ENCODE measurements at regions not wholly inside any gene's neighbourhood (a gene's known extent, or its start where the extent isn't known, plus 50 kb on each side); places are given as distances from the start of the nearest gene placed in this dataset.

- Histone ChIP-seq H4K20me1 (replicated peaks; ENCODE audit: control insufficient read depth, extremely low read depth, insufficient read depth, low read length) (no peaks in the 10 kb centered on the region), H3K9ac (replicated peaks; ENCODE audit: extremely low read depth, insufficient read depth, low read length) (no peak overlapping the region), H3K27ac (ENCODE audit: insufficient read depth, low read depth, low read length) (no peak overlapping the region), H2AFZ (ENCODE audit: low read depth, low read length) (no peak overlapping the region), H3K4me1 (ENCODE audit: control insufficient read depth, extremely low read depth, insufficient read depth, low read length) (no peaks in the 10 kb centered on the region), H3K36me3 (ENCODE audit: control insufficient read depth in 2 of 2, extremely low read depth in 1 of 2, insufficient read depth in 2 of 2, low read length in 2 of 2) (no peaks in the 10 kb centered on the region), H3K4me3 (replicated peaks in 1 of 3; ENCODE audit: insufficient read depth in 1 of 3, low read depth in 1 of 3, low read length in 3 of 3) (no peak overlapping the region), H3K27me3 (ENCODE audit: control insufficient read depth in 2 of 2, insufficient read depth in 2 of 2, low read length in 2 of 2) (peaks cover 5 to 9% of the 10 kb centered on the region in 2 experiments), H3K4me2 (ENCODE audit: insufficient read depth, low read length) (no peak overlapping the region), H3K9me1 (replicated peaks; ENCODE audit: control insufficient read depth, extremely low read depth, insufficient read depth, low read length) (no peaks in the 10 kb centered on the region), H3K79me2 (ENCODE audit: control insufficient read depth, insufficient read depth, low read length) (no peaks in the 10 kb centered on the region), H3K9me3 (replicated peaks; ENCODE audit: control insufficient read depth, insufficient read depth, low read length) (no peaks in the 10 kb centered on the region)
- CTCF ChIA-PET: interaction anchor here (1.2 kb wide), 1 partner anchor 361 kb away, joined by 3 read pairs; no protein-coding TSS in a partner anchor
- dilution Hi-C loops (cut with MboI; ENCODE audit: extremely low pct_ligation_motif_present, low sequenced_read_pairs): no loop called here
- POLR2A ChIA-PET: no interaction called here
- no TSS peak for BruUV-seq (replicated peaks)
- TF ChIP-seq GATA2 (IDR thresholded peaks at IDR 0.05; ENCODE audit: insufficient read depth, insufficient read length, low read depth, low read length) (no peak), CTCF (IDR thresholded peaks at IDR 0.05; ENCODE audit: extremely low read depth in 1 of 2, insufficient read depth in 1 of 2, low read depth in 1 of 2, low read length in 2 of 2) (no peak), MAX (IDR thresholded peaks at IDR 0.05; ENCODE audit: insufficient read depth, insufficient read length) (no peak), POLR2AphosphoS5 (IDR thresholded peaks at IDR 0.05; ENCODE audit: insufficient read depth, low read depth, low read length) (no peak)
- intact Hi-C loops (cut with micrococcal nuclease): no loop called here
- FAIRE-seq (no peak), DNase-seq (ENCODE audit: low read depth, low spot score) (no peak)
Measured at GRCh38 chr15:59819092-59819491, 130.0 kb upstream of the BNIP2 start.

- Histone ChIP-seq H3K9me1 (replicated peaks; ENCODE audit: control insufficient read depth, extremely low read depth, insufficient read depth, low read length) (no peaks in the 10 kb centered on the region), H3K9me3 (replicated peaks; ENCODE audit: control insufficient read depth, insufficient read depth, low read length) (no peaks in the 10 kb centered on the region), H2AFZ (ENCODE audit: low read depth, low read length) (no peak overlapping the region), H3K27me3 (ENCODE audit: control insufficient read depth in 2 of 2, insufficient read depth in 2 of 2, low read length in 2 of 2) (peaks cover 5 to 9% of the 10 kb centered on the region in 2 experiments), H3K36me3 (ENCODE audit: control insufficient read depth in 2 of 2, extremely low read depth in 1 of 2, insufficient read depth in 2 of 2, low read length in 2 of 2) (no peaks in the 10 kb centered on the region), H3K79me2 (ENCODE audit: control insufficient read depth, insufficient read depth, low read length) (no peaks in the 10 kb centered on the region), H3K9ac (replicated peaks; ENCODE audit: extremely low read depth, insufficient read depth, low read length) (no peak overlapping the region), H3K4me3 (replicated peaks in 1 of 3; ENCODE audit: insufficient read depth in 1 of 3, low read depth in 1 of 3, low read length in 3 of 3) (no peak overlapping the region), H3K4me2 (ENCODE audit: insufficient read depth, low read length) (no peak overlapping the region), H3K27ac (ENCODE audit: insufficient read depth, low read depth, low read length) (no peak overlapping the region), H3K4me1 (ENCODE audit: control insufficient read depth, extremely low read depth, insufficient read depth, low read length) (no peaks in the 10 kb centered on the region), H4K20me1 (replicated peaks; ENCODE audit: control insufficient read depth, extremely low read depth, insufficient read depth, low read length) (no peaks in the 10 kb centered on the region)
- no peak for DNase-seq (ENCODE audit: low read depth, low spot score)
- TF ChIP-seq JUN (IDR thresholded peaks at IDR 0.05; ENCODE audit: borderline replicate concordance, insufficient read depth, insufficient read length, low read depth): no peak
- TF ChIP-seq MAX (IDR thresholded peaks at IDR 0.05; ENCODE audit: insufficient read depth, insufficient read length): no peak
- no peak for TF ChIP-seq POLR2A (IDR thresholded peaks at IDR 0.05; ENCODE audit: low read depth, low read length)
- no peak for TF ChIP-seq EZH2 (IDR thresholded peaks at IDR 0.05; ENCODE audit: borderline replicate concordance, low read depth, low read length, severe bottlenecking)
- TF ChIP-seq FOS (IDR thresholded peaks at IDR 0.05; ENCODE audit: borderline replicate concordance, insufficient read depth, low read length): no peak
- TF ChIP-seq CTCF (IDR thresholded peaks at IDR 0.05; ENCODE audit: extremely low read depth in 1 of 2, insufficient read depth in 1 of 2, low read depth in 1 of 2, low read length in 2 of 2): no peak
- no peak for TF ChIP-seq POLR2AphosphoS5 (IDR thresholded peaks at IDR 0.05; ENCODE audit: insufficient read depth, low read depth, low read length)
- TF ChIP-seq GATA2 (IDR thresholded peaks at IDR 0.05; ENCODE audit: insufficient read depth, insufficient read length, low read depth, low read length): no peak
- TF ChIP-seq MYC (IDR thresholded peaks at IDR 0.05; ENCODE audit: low read depth, low read length): no peak
- no peak for FAIRE-seq
- BruUV-seq (replicated peaks): no TSS peak
- intact Hi-C loops (cut with micrococcal nuclease) (no loop called here), dilution Hi-C loops (cut with MboI; ENCODE audit: extremely low pct_ligation_motif_present, low sequenced_read_pairs) (no loop called here)
- ChIA-PET POLR2A (no interaction called here), CTCF (interaction anchor here (0.5 kb wide), 1 partner anchor 13 kb away, joined by 4 read pairs; no protein-coding TSS in a partner anchor)
Measured at GRCh38 chr15:59818336-59818735, 129.2 kb upstream of the BNIP2 start.

Data from endothelial cell of umbilical vein (primary cell).